Calu3 (cell line): ENCODE measurements at regions not wholly inside any gene's neighbourhood (a gene's known extent, or its start where the extent isn't known, plus 50 kb on each side); places are given as distances from the start of the nearest gene placed in this dataset.

Experiments used
- BruUV-seq: library from RNA; stranded (reverse); fragments of 400-500 nt; replicated peaks from 2 replicates; lab custom pipeline; 2021; lab: Mats Ljungman, UMichigan
- CTCF ChIA-PET: fragments of 300-600 bp; sonication (Branson Sonifier 250); formaldehyde crosslinking; loops from one replicate; lab custom pipeline; 2022; ENCODE audit warnings: antibody characterized with exemption; lab: Charles Lee
- DNase-seq: peaks from one replicate; pipeline ENCODE4 v3.0.0; 2022
- H3K27ac Mint-ChIP-seq: one replicate; pipeline ENCODE4 v1.8.0; 2022; ENCODE audit warnings: mixed read lengths; ENCODE audit not compliant: unreplicated experiment
- H3K27me3 Mint-ChIP-seq: one replicate; pipeline ENCODE4 v1.8.0; 2022; ENCODE audit warnings: mixed read lengths; ENCODE audit not compliant: unreplicated experiment
- H3K36me3 Mint-ChIP-seq: one replicate; pipeline ENCODE4 v1.8.0; 2022; ENCODE audit warnings: mild to moderate bottlenecking, moderate library complexity, mixed read lengths; ENCODE audit not compliant: insufficient read depth, unreplicated experiment
- H3K4me1 Mint-ChIP-seq: one replicate; pipeline ENCODE4 v1.8.0; 2022; ENCODE audit warnings: mild to moderate bottlenecking, low read depth, mixed read lengths; ENCODE audit not compliant: unreplicated experiment
- H3K4me3 Mint-ChIP-seq: one replicate; pipeline ENCODE4 v1.8.0; 2022; ENCODE audit warnings: mild to moderate bottlenecking, low read depth, moderate library complexity, mixed read lengths; ENCODE audit not compliant: unreplicated experiment
- H3K9me3 Mint-ChIP-seq: one replicate; pipeline ENCODE4 v1.8.0; 2022; ENCODE audit warnings: low read depth, mixed read lengths; ENCODE audit not compliant: unreplicated experiment
- CTCF ChIP-seq: fragments of 200-600 bp; IDR thresholded peaks from one replicate; pipeline ENCODE4 v1.8.0; 2022; ENCODE audit warnings: antibody characterized with exemption; ENCODE audit not compliant: unreplicated experiment
- intact Hi-C: fragments of 100-400 bp; cut with micrococcal nuclease; formaldehyde crosslinking; loops from one replicate; pipeline ENCODE4 v1.10.0; 2022; ENCODE audit not compliant: unreplicated experiment

DNA sequence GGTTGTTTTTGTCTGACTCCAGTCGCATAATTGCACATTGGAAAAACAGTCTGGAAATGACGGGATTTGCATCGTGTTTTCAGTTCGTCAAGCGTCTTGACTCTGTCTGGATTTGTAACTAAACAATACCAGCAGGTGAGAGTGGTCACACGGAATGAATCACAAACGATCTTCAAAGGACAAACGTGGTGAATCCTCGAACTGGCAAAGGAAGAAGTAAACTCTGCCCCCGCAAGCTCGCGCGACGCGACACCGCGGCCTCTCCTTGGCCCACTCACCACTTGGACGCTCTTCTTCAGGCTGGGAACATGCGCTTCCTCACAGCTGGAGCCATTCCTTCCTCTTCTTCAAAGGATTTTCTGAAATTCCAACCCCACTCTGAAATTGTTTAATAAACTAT, 352.6 kb downstream of the THBS2 start:
- peaks cover 4% of the 10 kb centered on the region for H3K9me3 Mint-ChIP-seq
- no peak for DNase-seq
- TF ChIP-seq CTCF, result no peak
- H3K27me3 Mint-ChIP-seq, result no peaks in the 10 kb centered on the region
- intact Hi-C loops, result no loop called here
- peaks cover 13% of the 10 kb centered on the region for H3K4me1 Mint-ChIP-seq
- no TSS peak for BruUV-seq
- H3K4me3 Mint-ChIP-seq, result no peak overlapping the region
- no peak overlapping the region for H3K27ac Mint-ChIP-seq
- CTCF ChIA-PET, result no interaction called here
- H3K36me3 Mint-ChIP-seq, result no peaks in the 10 kb centered on the region

GRCh38 chr6:168896321-168896720, 357.3 kb downstream of the THBS2 start:
- no peak for DNase-seq
- CTCF ChIA-PET, result no interaction called here
- Mint-ChIP-seq H3K4me1 (peaks cover 29% of the 10 kb centered on the region), H3K9me3 (peaks cover 4% of the 10 kb centered on the region), H3K36me3 (peaks cover 8% of the 10 kb centered on the region), H3K27me3 (no peaks in the 10 kb centered on the region), H3K27ac (peak overlapping the region; percentile 86), H3K4me3 (peak overlapping the region; percentile 65)
- TF ChIP-seq CTCF, result no peak
- intact Hi-C loops, result loop anchor here (5.0 to 10.0 kb wide), 3 partner anchors 61 to 1628 kb away; partner anchors contain the start of genes C6orf120 and WDR27
- no TSS peak for BruUV-seq

- Mint-ChIP-seq H3K4me1 (peaks cover 29% of the 10 kb centered on the region), H3K4me3 (peak overlapping the region; percentile 65), H3K36me3 (peaks cover 8% of the 10 kb centered on the region), H3K9me3 (peaks cover 4% of the 10 kb centered on the region), H3K27me3 (no peaks in the 10 kb centered on the region), H3K27ac (peak overlapping the region; percentile 86)
- intact Hi-C loops, result loop anchor here (1.0 to 10.0 kb wide), 4 partner anchors 62 to 1630 kb away; partner anchors contain the start of genes C6orf120 and WDR27
- CTCF ChIA-PET, result interaction anchor here (0.7 kb wide), 1 partner anchor 558 kb away, joined by 3 read pairs; no protein-coding TSS in a partner anchor
- peak; percentile 89 for TF ChIP-seq CTCF
- BruUV-seq, result no TSS peak
- peak; percentile 93 for DNase-seq
Observed at GRCh38 chr6:168895102-168895812, 358.4 kb downstream of the THBS2 start.

DNA sequence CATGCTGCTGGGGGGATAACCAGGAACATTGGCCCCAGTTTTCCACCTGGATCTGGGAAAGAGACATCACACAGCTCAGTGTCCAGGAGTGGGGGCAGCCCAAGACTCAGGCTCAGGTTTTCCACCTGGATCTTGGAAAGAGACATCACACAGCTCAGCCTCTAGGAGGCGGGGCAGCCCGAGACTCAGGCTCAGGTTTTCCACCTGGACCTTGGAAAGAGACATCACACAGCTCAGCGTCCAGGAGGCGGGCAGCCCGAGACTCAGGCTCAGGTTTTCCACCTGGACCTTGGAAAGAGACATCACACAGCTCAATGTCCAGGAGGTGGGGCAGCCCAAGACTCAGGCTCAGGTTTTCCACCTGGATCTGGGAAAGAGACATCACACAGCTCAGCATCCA, 361.6 kb downstream of the THBS2 start:
- CTCF ChIA-PET, result interaction anchor here (0.6 to 0.7 kb wide), 2 partner anchors 260 to 596 kb away, joined by 3 to 5 read pairs; no protein-coding TSS in a partner anchor
- Mint-ChIP-seq H3K27me3 (no peaks in the 10 kb centered on the region), H3K27ac (no peak overlapping the region), H3K36me3 (peaks cover 13% of the 10 kb centered on the region), H3K4me3 (no peak overlapping the region), H3K4me1 (peaks cover 39% of the 10 kb centered on the region), H3K9me3 (no peaks in the 10 kb centered on the region)
- TF ChIP-seq CTCF, result no peak
- BruUV-seq, result no TSS peak
- no peak for DNase-seq
- intact Hi-C loops, result loop anchor here (10.0 kb wide), 1 partner anchor 1633 kb away; no protein-coding TSS in a partner anchor
